ENCODE measurements at regions not wholly inside any gene's neighbourhood (a gene's known extent, or its start where the extent isn't known, plus 50 kb on each side); places are given as distances from the start of the nearest gene placed in this dataset.

DNA sequence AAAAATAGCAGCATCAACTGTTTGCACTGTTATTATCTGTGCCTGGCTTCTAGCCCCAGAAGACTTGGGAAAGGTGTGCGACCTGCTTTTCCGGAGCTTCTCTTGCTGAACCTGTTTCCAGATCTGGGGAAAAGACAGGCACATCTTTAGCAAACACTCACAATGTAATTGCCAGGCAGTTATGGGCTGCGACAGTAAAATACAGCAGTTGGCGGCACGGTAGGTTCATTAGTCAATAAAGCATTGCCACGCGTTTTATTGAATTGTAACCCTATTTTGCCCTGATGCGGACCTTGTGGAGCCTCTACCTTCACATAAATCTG is 223.7 kb upstream of the TSHZ3 start:
- peaks cover 10% of the 10 kb centered on the region; the same call in 1 of the 2 replicates for H3K9me3 ChIP-seq (ENCODE audit: low read length)
- ChIA-PET POLR2A (no interaction called here), CTCF (ENCODE audit: low intra/inter-chr PET ratio, low total read pairs) (no interaction called here)
- H3K36me3 ChIP-seq (replicated peaks in 1 of 2; ENCODE audit: control insufficient read depth in 1 of 2, insufficient read depth in 2 of 2, low read length in 2 of 2): no peaks in the 10 kb centered on the region
- H3K27ac ChIP-seq (ENCODE audit: extremely low read length, insufficient read depth, low read length): no peak overlapping the region
- WGBS (ENCODE audit: low lambda C conversion rate): 48% methylated on average over 8 of the region's 8 CpGs
- peaks cover 0 to 3% of the 10 kb centered on the region in 2 experiments; a peak in 2 of 5 replicates for H3K27me3 ChIP-seq (ENCODE audit: control insufficient read depth in 1 of 2, insufficient read depth in 2 of 2, low read length in 2 of 2)
- H3K4me1 ChIP-seq (ENCODE audit: insufficient read depth, low read length): no peaks in the 10 kb centered on the region
- TF ChIP-seq, protein P1, sequence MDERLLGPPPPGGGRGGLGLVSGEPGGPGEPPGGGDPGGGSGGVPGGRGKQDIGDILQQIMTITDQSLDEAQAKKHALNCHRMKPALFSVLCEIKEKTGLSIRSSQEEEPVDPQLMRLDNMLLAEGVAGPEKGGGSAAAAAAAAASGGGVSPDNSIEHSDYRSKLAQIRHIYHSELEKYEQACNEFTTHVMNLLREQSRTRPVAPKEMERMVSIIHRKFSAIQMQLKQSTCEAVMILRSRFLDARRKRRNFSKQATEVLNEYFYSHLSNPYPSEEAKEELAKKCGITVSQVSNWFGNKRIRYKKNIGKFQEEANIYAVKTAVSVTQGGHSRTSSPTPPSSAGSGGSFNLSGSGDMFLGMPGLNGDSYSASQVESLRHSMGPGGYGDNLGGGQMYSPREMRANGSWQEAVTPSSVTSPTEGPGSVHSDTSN (CRISPR knock-in tag; IDR thresholded peaks at IDR 0.05): no peak
- no peak for TF ChIP-seq ZNF180 (CRISPR knock-in tag; IDR thresholded peaks at IDR 0.05; ENCODE audit: borderline replicate concordance, low read depth)
- no peak for TF ChIP-seq TEAD3 (CRISPR knock-in tag; optimal IDR thresholded peaks at IDR 0.05; ENCODE audit: borderline replicate concordance)
- TF ChIP-seq DR1 (CRISPR knock-in tag; IDR thresholded peaks at IDR 0.05): no peak
- no peak for TF ChIP-seq KDM1A (CRISPR knock-in tag; IDR thresholded peaks at IDR 0.05)
- no peak for TF ChIP-seq YEATS4 (CRISPR knock-in tag; IDR thresholded peaks at IDR 0.05; ENCODE audit: borderline replicate concordance)
- TF ChIP-seq HOXA5 (CRISPR knock-in tag; IDR thresholded peaks at IDR 0.05): no peak
- TF ChIP-seq, protein P2, sequence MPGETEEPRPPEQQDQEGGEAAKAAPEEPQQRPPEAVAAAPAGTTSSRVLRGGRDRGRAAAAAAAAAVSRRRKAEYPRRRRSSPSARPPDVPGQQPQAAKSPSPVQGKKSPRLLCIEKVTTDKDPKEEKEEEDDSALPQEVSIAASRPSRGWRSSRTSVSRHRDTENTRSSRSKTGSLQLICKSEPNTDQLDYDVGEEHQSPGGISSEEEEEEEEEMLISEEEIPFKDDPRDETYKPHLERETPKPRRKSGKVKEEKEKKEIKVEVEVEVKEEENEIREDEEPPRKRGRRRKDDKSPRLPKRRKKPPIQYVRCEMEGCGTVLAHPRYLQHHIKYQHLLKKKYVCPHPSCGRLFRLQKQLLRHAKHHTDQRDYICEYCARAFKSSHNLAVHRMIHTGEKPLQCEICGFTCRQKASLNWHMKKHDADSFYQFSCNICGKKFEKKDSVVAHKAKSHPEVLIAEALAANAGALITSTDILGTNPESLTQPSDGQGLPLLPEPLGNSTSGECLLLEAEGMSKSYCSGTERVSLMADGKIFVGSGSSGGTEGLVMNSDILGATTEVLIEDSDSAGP (CRISPR knock-in tag; IDR thresholded peaks at IDR 0.05; ENCODE audit: borderline replicate concordance): no peak
- TF ChIP-seq SAFB2 (CRISPR knock-in tag; IDR thresholded peaks at IDR 0.05; ENCODE audit: borderline replicate concordance, low read depth): no peak
- no peak for TF ChIP-seq ZNF503 (CRISPR knock-in tag; IDR thresholded peaks at IDR 0.05)
- ATAC-seq: no peak
- no peak overlapping the region for H2AFZ ChIP-seq (ENCODE audit: low read length)
- no peak overlapping the region for H3K4me3 ChIP-seq (replicated peaks in 1 of 3; ENCODE audit: insufficient read depth in 1 of 3, low read depth in 2 of 3, low read length in 3 of 3)
- no peak overlapping the region for H3K4me2 ChIP-seq (ENCODE audit: low read depth, low read length)
- no peaks in the 10 kb centered on the region for H4K20me1 ChIP-seq (ENCODE audit: insufficient read depth, low read length)
- BruUV-seq (replicated peaks): no TSS peak
- in situ Hi-C loops (cut with HindIII; ENCODE audit: extremely low pct_ligation_motif_present, low pct_unique_long_range_greater_than_20kb) (no loop called here), intact Hi-C loops (cut with micrococcal nuclease; ENCODE audit: unreplicated experiment) (no loop called here)
- no peaks in the 10 kb centered on the region for H3K79me2 ChIP-seq (ENCODE audit: insufficient read depth, low read length)
- no peak for DNase-seq (ENCODE audit: low spot score)
- no peak overlapping the region for H3K9ac ChIP-seq (ENCODE audit: insufficient read depth, low read depth, low read length)
- no peak for FAIRE-seq

Measured in HepG2 (cell line).